Fibroblast of mammary gland (primary cell): ENCODE measurements at regions not wholly inside any gene's neighbourhood (a gene's known extent, or its start where the extent isn't known, plus 50 kb on each side); places are given as distances from the start of the nearest gene placed in this dataset.

Experiments
- DNase-seq: peaks from one replicate; pipeline ENCODE4 v3.0.0-alpha.2; 2010; ENCODE audit warnings: low read depth
- H3K4me3 ChIP-seq: 2 replicates; pipeline ENCODE4 v1.5.1; 2011; ENCODE audit warnings: low read depth, mild to moderate bottlenecking, low read length, moderate library complexity; ENCODE audit not compliant: control insufficient read depth
- TF ChIP-seq, protein P1 (sequence below): conservative IDR thresholded peaks from 2 replicates; pipeline ENCODE4 v1.5.1; 2011; ENCODE audit warnings: low read depth, low read length, inconsistent platforms; ENCODE audit not compliant: control insufficient read depth, insufficient read depth

DNA sequence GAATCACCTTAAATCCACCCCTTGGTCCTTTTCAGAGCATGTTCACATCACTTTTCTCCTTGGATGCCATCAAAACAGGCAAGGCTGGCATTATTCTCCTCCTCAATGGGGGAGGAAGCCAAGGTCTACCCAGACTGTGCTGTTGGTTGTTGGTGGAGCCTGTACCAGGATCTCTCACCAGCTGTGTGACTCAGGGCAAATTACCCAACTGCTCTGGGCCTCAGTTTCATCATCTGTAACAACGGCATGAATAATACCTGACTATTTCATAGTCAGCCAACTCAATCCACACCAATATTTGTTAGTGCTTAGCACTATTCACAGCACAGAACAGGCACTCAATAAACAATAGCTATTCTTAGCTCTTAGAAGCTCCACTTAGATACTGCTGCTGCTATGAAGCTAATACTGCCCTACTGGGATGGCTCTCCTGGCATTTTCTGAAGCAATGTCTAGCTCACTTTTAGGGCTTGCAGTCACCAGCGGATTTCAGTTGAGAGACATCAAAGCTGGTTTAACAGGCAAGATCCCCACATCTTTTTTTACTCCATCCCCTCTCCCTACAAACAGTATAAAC is 116.9 kb downstream of the CCNA1 start:
- TF ChIP-seq, protein P1, sequence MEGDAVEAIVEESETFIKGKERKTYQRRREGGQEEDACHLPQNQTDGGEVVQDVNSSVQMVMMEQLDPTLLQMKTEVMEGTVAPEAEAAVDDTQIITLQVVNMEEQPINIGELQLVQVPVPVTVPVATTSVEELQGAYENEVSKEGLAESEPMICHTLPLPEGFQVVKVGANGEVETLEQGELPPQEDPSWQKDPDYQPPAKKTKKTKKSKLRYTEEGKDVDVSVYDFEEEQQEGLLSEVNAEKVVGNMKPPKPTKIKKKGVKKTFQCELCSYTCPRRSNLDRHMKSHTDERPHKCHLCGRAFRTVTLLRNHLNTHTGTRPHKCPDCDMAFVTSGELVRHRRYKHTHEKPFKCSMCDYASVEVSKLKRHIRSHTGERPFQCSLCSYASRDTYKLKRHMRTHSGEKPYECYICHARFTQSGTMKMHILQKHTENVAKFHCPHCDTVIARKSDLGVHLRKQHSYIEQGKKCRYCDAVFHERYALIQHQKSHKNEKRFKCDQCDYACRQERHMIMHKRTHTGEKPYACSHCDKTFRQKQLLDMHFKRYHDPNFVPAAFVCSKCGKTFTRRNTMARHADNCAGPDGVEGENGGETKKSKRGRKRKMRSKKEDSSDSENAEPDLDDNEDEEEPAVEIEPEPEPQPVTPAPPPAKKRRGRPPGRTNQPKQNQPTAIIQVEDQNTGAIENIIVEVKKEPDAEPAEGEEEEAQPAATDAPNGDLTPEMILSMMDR: no peak
- DNase-seq: no peak
- no peak overlapping the region for H3K4me3 ChIP-seq

DNA sequence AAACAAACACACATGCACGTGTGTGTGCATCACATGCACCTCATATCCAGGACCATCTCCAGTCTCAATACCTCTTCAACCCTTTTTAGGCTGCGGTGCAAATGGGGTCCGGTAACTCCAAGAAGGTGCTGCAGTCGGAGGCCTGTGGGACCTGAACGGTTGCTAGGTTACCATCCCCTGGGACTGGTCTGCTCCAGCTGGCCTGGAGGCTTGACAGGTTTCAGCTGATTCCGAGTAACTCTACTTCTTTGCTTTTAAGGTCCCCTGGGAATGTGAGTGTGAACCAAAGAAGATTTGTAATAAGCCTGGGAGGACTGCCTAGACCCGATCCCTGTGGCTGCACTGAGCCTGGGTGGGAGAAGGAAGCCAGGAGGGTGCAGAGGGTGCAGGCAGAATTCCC is 117.5 kb downstream of the CCNA1 start:
- TF ChIP-seq, protein P1: no peak
- H3K4me3 ChIP-seq: no peak overlapping the region
- peak; percentile 6 for DNase-seq

DNA sequence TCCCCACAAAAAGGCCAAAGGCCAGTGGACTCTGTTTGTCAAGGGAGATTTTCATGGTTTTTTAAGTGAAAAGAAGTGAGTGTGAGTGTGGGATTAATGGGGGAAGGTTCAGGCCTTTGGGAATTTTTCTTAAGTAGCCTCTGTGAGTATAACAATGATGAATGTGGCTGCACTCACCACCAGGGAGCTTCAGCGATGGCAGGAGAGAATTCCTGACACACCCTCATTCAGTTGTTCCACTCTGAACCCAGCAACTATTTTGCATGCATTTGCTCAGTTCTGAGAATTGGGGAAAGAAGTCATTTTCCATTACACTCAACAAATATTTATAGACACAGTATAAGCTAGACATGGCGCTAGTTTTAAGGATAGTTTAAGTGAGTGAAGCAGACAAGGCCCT is 117.9 kb downstream of the CCNA1 start:
- DNase-seq: no peak
- H3K4me3 ChIP-seq: no peak overlapping the region
- TF ChIP-seq, protein P1: no peak

DNA sequence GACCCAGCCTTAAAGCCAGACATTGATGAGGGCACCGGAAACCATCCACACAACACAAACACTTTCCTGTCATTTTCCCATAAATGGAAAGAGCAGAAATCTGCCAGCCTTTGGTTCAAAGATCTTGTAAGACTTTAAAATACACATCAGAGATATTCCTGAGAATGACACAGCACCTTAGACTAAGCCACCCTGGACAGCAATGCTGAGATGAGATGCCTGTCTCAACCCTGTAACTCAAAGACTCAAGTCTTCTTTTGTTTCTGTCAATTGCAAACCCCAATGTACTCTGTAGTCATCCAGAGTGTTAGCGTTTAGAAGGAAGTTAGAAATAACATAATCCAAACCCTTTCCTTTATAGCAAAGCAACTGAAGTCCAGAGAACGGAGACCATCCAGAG is 119.2 kb downstream of the CCNA1 start:
- no peak for DNase-seq
- TF ChIP-seq, protein P1: no peak
- H3K4me3 ChIP-seq: no peak overlapping the region

DNA sequence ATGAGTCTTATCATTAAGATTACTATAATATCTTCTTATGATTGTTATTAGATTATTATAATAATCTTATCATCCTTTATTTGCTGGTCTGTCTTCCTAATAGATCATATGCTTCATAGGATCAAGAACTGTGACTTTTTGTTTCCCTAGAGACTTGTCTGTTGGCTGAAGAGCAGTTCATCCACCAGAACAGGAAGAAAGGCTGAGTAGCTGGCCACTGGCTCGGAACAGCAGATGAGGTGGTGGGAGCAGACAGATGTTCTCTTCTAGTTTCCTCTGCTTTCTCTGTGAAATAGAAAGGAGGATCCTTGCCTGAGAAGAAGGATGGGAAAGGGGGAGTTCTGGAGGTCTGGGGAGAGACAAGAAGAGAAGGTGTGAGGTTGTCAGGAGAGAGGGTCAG is 120.0 kb downstream of the CCNA1 start:
- H3K4me3 ChIP-seq: no peak overlapping the region
- TF ChIP-seq, protein P1: no peak
- no peak for DNase-seq

DNA sequence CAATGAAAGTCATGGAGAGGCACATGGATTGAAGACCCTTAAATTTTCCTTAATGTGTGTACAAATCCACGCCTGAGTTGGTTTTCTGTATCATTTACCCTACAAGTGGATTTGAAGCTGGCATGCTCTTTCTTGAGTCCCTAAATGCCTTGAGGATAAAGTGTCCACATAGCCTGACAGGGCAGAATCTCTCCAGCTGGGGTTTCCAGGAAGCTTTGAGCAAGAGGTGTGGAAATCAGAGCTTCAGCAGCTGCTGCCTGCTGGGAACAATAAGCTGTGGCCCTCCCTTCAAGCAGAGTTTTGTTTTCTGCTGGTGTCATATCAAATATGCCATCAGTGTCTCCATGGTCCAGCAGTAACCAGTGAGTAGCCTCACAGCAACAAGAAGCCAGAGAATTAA is 120.3 kb upstream of the SERTM1 start:
- DNase-seq: no peak

More for the DNA sequence above, 120.3 kb upstream of the SERTM1 start:
- TF ChIP-seq, protein P1: no peak
- no peak overlapping the region for H3K4me3 ChIP-seq
